ENCODE measurements at regions not wholly inside any gene's neighbourhood (a gene's known extent, or its start where the extent isn't known, plus 50 kb on each side); places are given as distances from the start of the nearest gene placed in this dataset.
"Not testable (repeated sequence)": the region's sequence is repeated elsewhere in the genome, so short reads cannot be mapped to it uniquely, and the experiment has no call there.

- WGBS, 2 donors (ENCODE audit: extremely low coverage in 2 of 2, insufficient read length in 2 of 2, insufficient replicate concordance in 1 of 2) = no CpG with 5 or more reads among the region's 2 CpGs
- H4K91ac ChIP-seq (ENCODE audit: low read depth, low read length, poor library complexity); H2AFZ ChIP-seq (ENCODE audit: low read length); H3K4me3 ChIP-seq (ENCODE audit: low read length in 2 of 2); H3K27ac ChIP-seq (replicated peaks; ENCODE audit: low read length); H2BK120ac ChIP-seq (ENCODE audit: low read depth, low read length); H3K9ac ChIP-seq (ENCODE audit: low read depth, low read length, poor library complexity); H4K8ac ChIP-seq (ENCODE audit: low read depth, low read length); H2BK15ac ChIP-seq (ENCODE audit: low read length); DNase-seq (ENCODE audit: low spot score); H3K27me3 ChIP-seq (ENCODE audit: control insufficient read depth in 3 of 3, insufficient read depth in 3 of 3, low read depth in 1 of 3, low read length in 3 of 3); H3K14ac ChIP-seq (ENCODE audit: low read length); H2AK5ac ChIP-seq (ENCODE audit: low read depth, low read length); H3K9me3 ChIP-seq (replicated peaks in 1 of 2; ENCODE audit: control insufficient read depth in 2 of 2, insufficient read depth in 1 of 2, low read depth in 1 of 2, low read length in 2 of 2); H3K4me2 ChIP-seq (ENCODE audit: insufficient read depth, low read length, poor library complexity, severe bottlenecking); H3K23ac ChIP-seq (ENCODE audit: low read depth, low read length, poor library complexity); H3K79me1 ChIP-seq (ENCODE audit: low read depth, low read length); H2BK5ac ChIP-seq (ENCODE audit: low read length); H3K4me1 ChIP-seq (ENCODE audit: control insufficient read depth in 2 of 2, insufficient read depth in 1 of 2, low read depth in 1 of 2, low read length in 2 of 2); H2BK12ac ChIP-seq (ENCODE audit: low read length); H3K4ac ChIP-seq (ENCODE audit: low read length); H3K18ac ChIP-seq (ENCODE audit: low read length); H3K36me3 ChIP-seq (replicated peaks in 1 of 2; ENCODE audit: control insufficient read depth in 2 of 2, insufficient read depth in 2 of 2, low read length in 2 of 2): not testable (repeated sequence)
These were observed 91.6 kb downstream of the EBLN2 start for GRCh38 chr3:73153057-73153456.

GRCh38 chr3:73154261-73154660, 92.8 kb downstream of the EBLN2 start:
- H3K9ac ChIP-seq (ENCODE audit: low read depth, low read length, poor library complexity); H3K27ac ChIP-seq (replicated peaks; ENCODE audit: low read length); H3K4me1 ChIP-seq (ENCODE audit: control insufficient read depth in 2 of 2, insufficient read depth in 1 of 2, low read depth in 1 of 2, low read length in 2 of 2); H3K18ac ChIP-seq (ENCODE audit: low read length); H3K14ac ChIP-seq (ENCODE audit: low read length); H3K79me1 ChIP-seq (ENCODE audit: low read depth, low read length); H2BK12ac ChIP-seq (ENCODE audit: low read length); H3K36me3 ChIP-seq (replicated peaks in 1 of 2; ENCODE audit: control insufficient read depth in 2 of 2, insufficient read depth in 2 of 2, low read length in 2 of 2); DNase-seq (ENCODE audit: low spot score); H2AK5ac ChIP-seq (ENCODE audit: low read depth, low read length); H3K27me3 ChIP-seq (ENCODE audit: control insufficient read depth in 3 of 3, insufficient read depth in 3 of 3, low read depth in 1 of 3, low read length in 3 of 3); H4K8ac ChIP-seq (ENCODE audit: low read depth, low read length); H3K4ac ChIP-seq (ENCODE audit: low read length); H2BK120ac ChIP-seq (ENCODE audit: low read depth, low read length); H2BK5ac ChIP-seq (ENCODE audit: low read length); H2BK15ac ChIP-seq (ENCODE audit: low read length); H3K4me2 ChIP-seq (ENCODE audit: insufficient read depth, low read length, poor library complexity, severe bottlenecking); H2AFZ ChIP-seq (ENCODE audit: low read length); H4K91ac ChIP-seq (ENCODE audit: low read depth, low read length, poor library complexity); H3K4me3 ChIP-seq (ENCODE audit: low read length in 2 of 2); H3K23ac ChIP-seq (ENCODE audit: low read depth, low read length, poor library complexity); H3K9me3 ChIP-seq (replicated peaks in 1 of 2; ENCODE audit: control insufficient read depth in 2 of 2, insufficient read depth in 1 of 2, low read depth in 1 of 2, low read length in 2 of 2): not testable (repeated sequence)
- whole genome bisulfite sequencing, 2 donors (ENCODE audit: extremely low coverage in 2 of 2, insufficient read length in 2 of 2, insufficient replicate concordance in 1 of 2) = no CpG with 5 or more reads among the region's 3 CpGs

- not testable (repeated sequence) for H3K79me1 ChIP-seq (ENCODE audit: low read depth, low read length); H2AK5ac ChIP-seq (ENCODE audit: low read depth, low read length); H3K9me3 ChIP-seq (replicated peaks in 1 of 2; ENCODE audit: control insufficient read depth in 2 of 2, insufficient read depth in 1 of 2, low read depth in 1 of 2, low read length in 2 of 2); H2BK5ac ChIP-seq (ENCODE audit: low read length); H3K18ac ChIP-seq (ENCODE audit: low read length); H3K23ac ChIP-seq (ENCODE audit: low read depth, low read length, poor library complexity); DNase-seq (ENCODE audit: low spot score); H3K14ac ChIP-seq (ENCODE audit: low read length); H2BK15ac ChIP-seq (ENCODE audit: low read length); H3K36me3 ChIP-seq (replicated peaks in 1 of 2; ENCODE audit: control insufficient read depth in 2 of 2, insufficient read depth in 2 of 2, low read length in 2 of 2); H3K4ac ChIP-seq (ENCODE audit: low read length); H2BK120ac ChIP-seq (ENCODE audit: low read depth, low read length); H4K8ac ChIP-seq (ENCODE audit: low read depth, low read length); H3K4me2 ChIP-seq (ENCODE audit: insufficient read depth, low read length, poor library complexity, severe bottlenecking); H3K27ac ChIP-seq (replicated peaks; ENCODE audit: low read length); H3K4me3 ChIP-seq (ENCODE audit: low read length in 2 of 2); H3K9ac ChIP-seq (ENCODE audit: low read depth, low read length, poor library complexity); H2AFZ ChIP-seq (ENCODE audit: low read length); H3K4me1 ChIP-seq (ENCODE audit: control insufficient read depth in 2 of 2, insufficient read depth in 1 of 2, low read depth in 1 of 2, low read length in 2 of 2); H2BK12ac ChIP-seq (ENCODE audit: low read length); H3K27me3 ChIP-seq (ENCODE audit: control insufficient read depth in 3 of 3, insufficient read depth in 3 of 3, low read depth in 1 of 3, low read length in 3 of 3); H4K91ac ChIP-seq (ENCODE audit: low read depth, low read length, poor library complexity)
- WGBS, 2 donors (ENCODE audit: extremely low coverage in 2 of 2, insufficient read length in 2 of 2, insufficient replicate concordance in 1 of 2) = no CpG with 5 or more reads among the region's 3 CpGs
These were observed 94.0 kb downstream of the EBLN2 start for GRCh38 chr3:73155441-73155840.

- H3K36me3 ChIP-seq (replicated peaks in 1 of 2; ENCODE audit: control insufficient read depth in 2 of 2, insufficient read depth in 2 of 2, low read length in 2 of 2) = no peaks in the 10 kb centered on the region
- H3K18ac ChIP-seq (ENCODE audit: low read length) = no peak overlapping the region
- H3K9ac ChIP-seq (ENCODE audit: low read depth, low read length, poor library complexity) = no peak overlapping the region
- H3K27ac ChIP-seq (replicated peaks; ENCODE audit: low read length) = no peak overlapping the region
- H3K14ac ChIP-seq (ENCODE audit: low read length) = no peak overlapping the region
- H3K4ac ChIP-seq (ENCODE audit: low read length) = no peak overlapping the region
- H2BK5ac ChIP-seq (ENCODE audit: low read length) = no peak overlapping the region
- H3K23ac ChIP-seq (ENCODE audit: low read depth, low read length, poor library complexity) = no peak overlapping the region
- no peak overlapping the region for H2AK5ac ChIP-seq (ENCODE audit: low read depth, low read length)
- H3K4me2 ChIP-seq (ENCODE audit: insufficient read depth, low read length, poor library complexity, severe bottlenecking) = no peak overlapping the region
- H2BK15ac ChIP-seq (ENCODE audit: low read length) = no peak overlapping the region
- H3K79me1 ChIP-seq (ENCODE audit: low read depth, low read length) = no peaks in the 10 kb centered on the region
- H3K9me3 ChIP-seq (replicated peaks in 1 of 2; ENCODE audit: control insufficient read depth in 2 of 2, insufficient read depth in 1 of 2, low read depth in 1 of 2, low read length in 2 of 2) = peaks cover 0 to 6% of the 10 kb centered on the region in 2 donors
- H2BK12ac ChIP-seq (ENCODE audit: low read length) = no peak overlapping the region
- H3K27me3 ChIP-seq (ENCODE audit: control insufficient read depth in 3 of 3, insufficient read depth in 3 of 3, low read depth in 1 of 3, low read length in 3 of 3) = no peaks in the 10 kb centered on the region
- peaks cover 0 to 2% of the 10 kb centered on the region in 2 donors for H3K4me1 ChIP-seq (ENCODE audit: control insufficient read depth in 2 of 2, insufficient read depth in 1 of 2, low read depth in 1 of 2, low read length in 2 of 2)
- no CpG with 5 or more reads among the region's 4 CpGs for WGBS, 2 donors (ENCODE audit: extremely low coverage in 2 of 2, insufficient read length in 2 of 2, insufficient replicate concordance in 1 of 2)
- H4K8ac ChIP-seq (ENCODE audit: low read depth, low read length) = no peak overlapping the region
- DNase-seq (ENCODE audit: low spot score) = no peak
- H3K4me3 ChIP-seq (ENCODE audit: low read length in 2 of 2) = no peak overlapping the region
- H2BK120ac ChIP-seq (ENCODE audit: low read depth, low read length) = no peak overlapping the region
- no peak overlapping the region for H2AFZ ChIP-seq (ENCODE audit: low read length)
- H4K91ac ChIP-seq (ENCODE audit: low read depth, low read length, poor library complexity) = no peak overlapping the region
These were observed 103.2 kb downstream of the EBLN2 start for GRCh38 chr3:73164622-73165021.

Data from neuronal stem cell (in vitro differentiated cells).